Effector memory CD4-positive, alpha-beta T cell (primary cell): ENCODE measurements at regions not wholly inside any gene's neighbourhood (a gene's known extent, or its start where the extent isn't known, plus 50 kb on each side); places are given as distances from the start of the nearest gene placed in this dataset.

ENCODE experiments used
- DNase-seq, 3 donors: peaks; one replicate each; pipeline ENCODE4 v3.0.0-alpha.2; 2020
- H3K27ac ChIP-seq: 2 replicates; pipeline ENCODE4 v1.7.0; 2013; ENCODE audit warnings: mild to moderate bottlenecking, low read length, moderate library complexity; ENCODE audit not compliant: insufficient read depth, poor library complexity, severe bottlenecking
- H3K27me3 ChIP-seq: replicated peaks from 2 replicates; pipeline ENCODE4 v1.7.0; 2013; ENCODE audit warnings: mild to moderate bottlenecking, low read length; ENCODE audit not compliant: insufficient read depth, control insufficient read depth, poor library complexity, severe bottlenecking
- H3K36me3 ChIP-seq: 2 replicates; pipeline ENCODE4 v1.7.0; 2013; ENCODE audit warnings: mild to moderate bottlenecking, low read length, moderate library complexity; ENCODE audit not compliant: control insufficient read depth, insufficient read depth
- H3K4me1 ChIP-seq: 2 replicates; pipeline ENCODE4 v1.7.0; 2013; ENCODE audit warnings: low read length, mild to moderate bottlenecking; ENCODE audit not compliant: control insufficient read depth, insufficient read depth, poor library complexity, severe bottlenecking
- H3K4me3 ChIP-seq: 2 replicates; pipeline ENCODE4 v1.7.0; 2013; ENCODE audit warnings: low read length, low read depth, mild to moderate bottlenecking; ENCODE audit not compliant: insufficient read depth, poor library complexity, severe bottlenecking
- H3K9me3 ChIP-seq: 2 replicates; pipeline ENCODE4 v1.7.0; 2013; ENCODE audit warnings: mild to moderate bottlenecking, low read length, moderate library complexity; ENCODE audit not compliant: control insufficient read depth

- H3K27me3 ChIP-seq: peaks cover 10% of the 10 kb centered on the region
- H3K27ac ChIP-seq: no peak overlapping the region
- no peak overlapping the region for H3K4me3 ChIP-seq
- H3K4me1 ChIP-seq: no peaks in the 10 kb centered on the region
- DNase-seq: no peak
- H3K36me3 ChIP-seq: no peaks in the 10 kb centered on the region
- H3K9me3 ChIP-seq: no peaks in the 10 kb centered on the region
Measured at GRCh38 chr2:240303896-240304745, 131.3 kb upstream of the GPC1 start.

- H3K4me1 ChIP-seq: no peaks in the 10 kb centered on the region
- H3K9me3 ChIP-seq: no peaks in the 10 kb centered on the region
- H3K4me3 ChIP-seq: no peak overlapping the region
- peaks cover 10% of the 10 kb centered on the region for H3K27me3 ChIP-seq
- H3K27ac ChIP-seq: no peak overlapping the region
- no peaks in the 10 kb centered on the region for H3K36me3 ChIP-seq
- no peak for DNase-seq
Measured at GRCh38 chr2:240304746-240305161, 130.7 kb upstream of the GPC1 start.

GRCh38 chr2:240305369-240305962, 130.0 kb upstream of the GPC1 start:
- Histone ChIP-seq H3K4me1 (no peaks in the 10 kb centered on the region), H3K9me3 (no peaks in the 10 kb centered on the region), H3K4me3 (no peak overlapping the region), H3K27ac (no peak overlapping the region), H3K27me3 (peaks cover 12% of the 10 kb centered on the region), H3K36me3 (no peaks in the 10 kb centered on the region)
- DNase-seq: no peak

- H3K27me3 ChIP-seq: peaks cover 10% of the 10 kb centered on the region
- no peaks in the 10 kb centered on the region for H3K9me3 ChIP-seq
- no peak overlapping the region for H3K4me3 ChIP-seq
- DNase-seq: no peak
- no peaks in the 10 kb centered on the region for H3K36me3 ChIP-seq
- H3K27ac ChIP-seq: no peak overlapping the region
- no peaks in the 10 kb centered on the region for H3K4me1 ChIP-seq
Measured at GRCh38 chr2:240306185-240306584, 129.3 kb upstream of the GPC1 start.

- Histone ChIP-seq H3K4me3 (no peak overlapping the region), H3K4me1 (no peaks in the 10 kb centered on the region), H3K27ac (no peak overlapping the region), H3K36me3 (no peaks in the 10 kb centered on the region), H3K9me3 (no peaks in the 10 kb centered on the region), H3K27me3 (peaks cover 8% of the 10 kb centered on the region)
- DNase-seq: no peak
Measured at GRCh38 chr2:240308111-240308651, 127.3 kb upstream of the GPC1 start.

GRCh38 chr2:240309214-240309613, 126.2 kb upstream of the GPC1 start:
- DNase-seq: no peak
- H3K27ac ChIP-seq: no peak overlapping the region
- H3K36me3 ChIP-seq: no peaks in the 10 kb centered on the region
- no peaks in the 10 kb centered on the region for H3K4me1 ChIP-seq
- no peaks in the 10 kb centered on the region for H3K9me3 ChIP-seq
- H3K27me3 ChIP-seq: peaks cover 8% of the 10 kb centered on the region
- no peak overlapping the region for H3K4me3 ChIP-seq

GRCh38 chr2:240310201-240310600, 125.3 kb upstream of the GPC1 start:
- no peak for DNase-seq
- no peaks in the 10 kb centered on the region for H3K4me1 ChIP-seq

GRCh38 chr2:240310645-240311044, 124.8 kb upstream of the GPC1 start:
- no peaks in the 10 kb centered on the region for H3K36me3 ChIP-seq
- H3K27me3 ChIP-seq: peaks cover 4% of the 10 kb centered on the region
- H3K4me3 ChIP-seq: no peak overlapping the region
- no peak overlapping the region for H3K27ac ChIP-seq
- H3K9me3 ChIP-seq: no peaks in the 10 kb centered on the region
- DNase-seq: no peak
- H3K4me1 ChIP-seq: no peaks in the 10 kb centered on the region

More at GRCh38 chr2:240310201-240310600, 125.3 kb upstream of the GPC1 start:
- H3K27me3 ChIP-seq: peaks cover 4% of the 10 kb centered on the region
- H3K27ac ChIP-seq: no peak overlapping the region
- H3K4me3 ChIP-seq: no peak overlapping the region
- H3K9me3 ChIP-seq: no peaks in the 10 kb centered on the region
- H3K36me3 ChIP-seq: no peaks in the 10 kb centered on the region

GRCh38 chr2:240311821-240312220, 123.6 kb upstream of the GPC1 start:
- Histone ChIP-seq H3K36me3 (no peaks in the 10 kb centered on the region), H3K4me1 (no peaks in the 10 kb centered on the region), H3K9me3 (no peaks in the 10 kb centered on the region), H3K4me3 (no peak overlapping the region), H3K27ac (no peak overlapping the region), H3K27me3 (peaks cover 4% of the 10 kb centered on the region)
- no peak for DNase-seq

GRCh38 chr2:240319221-240319854, 116.1 kb upstream of the GPC1 start:
- H3K9me3 ChIP-seq: no peaks in the 10 kb centered on the region
- H3K4me3 ChIP-seq: no peak overlapping the region
- no peak for DNase-seq
- no peaks in the 10 kb centered on the region for H3K36me3 ChIP-seq
- H3K27me3 ChIP-seq: no peaks in the 10 kb centered on the region
- no peaks in the 10 kb centered on the region for H3K4me1 ChIP-seq
- no peak overlapping the region for H3K27ac ChIP-seq
